Endodermal cell (in vitro differentiated cells): ENCODE measurements at regions not wholly inside any gene's neighbourhood (a gene's known extent, or its start where the extent isn't known, plus 50 kb on each side); places are given as distances from the start of the nearest gene placed in this dataset.

Experiments used
- DNase-seq: peaks from one replicate; pipeline ENCODE4 v3.0.0-alpha.2; 2017
- H3K27ac ChIP-seq: 2 replicates; pipeline ENCODE4 v1.5.1; 2013; ENCODE audit warnings: mild to moderate bottlenecking, low read depth, low read length, moderate library complexity
- H3K27me3 ChIP-seq: 2 replicates; pipeline ENCODE4 v1.6.1; 2013; ENCODE audit warnings: mild to moderate bottlenecking, low read length, moderate library complexity; ENCODE audit not compliant: insufficient read depth, control insufficient read depth, poor library complexity, severe bottlenecking
- H3K36me3 ChIP-seq: 2 replicates; pipeline ENCODE4 v1.7.0; 2013; ENCODE audit warnings: mild to moderate bottlenecking, low read length, moderate library complexity; ENCODE audit not compliant: control insufficient read depth, insufficient read depth
- H3K4me1 ChIP-seq: one replicate; pipeline ENCODE4 v1.7.0; 2013; ENCODE audit warnings: low read length; ENCODE audit not compliant: control insufficient read depth, insufficient read depth
- H3K4me3 ChIP-seq: 2 replicates; pipeline ENCODE4 v1.5.1; 2013; ENCODE audit warnings: mild to moderate bottlenecking, low read length, moderate library complexity
- H3K9ac ChIP-seq: 2 replicates; pipeline ENCODE4 v1.6.1; 2013; ENCODE audit warnings: mild to moderate bottlenecking, low read length, moderate library complexity; ENCODE audit not compliant: poor library complexity, severe bottlenecking; ENCODE audit errors: extremely low read depth
- H3K9me3 ChIP-seq: 2 replicates; pipeline ENCODE4 v1.6.1; 2013; ENCODE audit warnings: mild to moderate bottlenecking, low read length, moderate library complexity; ENCODE audit not compliant: control insufficient read depth
- H3K27ac Mint-ChIP-seq: 2 replicates; pipeline ENCODE4 v1.8.0; 2020; ENCODE audit warnings: mixed read lengths
- H3K27me3 Mint-ChIP-seq: 2 replicates; pipeline ENCODE4 v1.8.0; 2021; ENCODE audit warnings: mild to moderate bottlenecking, mixed read lengths; ENCODE audit not compliant: insufficient read depth
- H3K36me3 Mint-ChIP-seq: 2 replicates; pipeline ENCODE4 v1.8.0; 2020; ENCODE audit warnings: low read depth, mixed read lengths
- H3K4me1 Mint-ChIP-seq: 2 replicates; pipeline ENCODE4 v1.8.0; 2020; ENCODE audit warnings: mixed read lengths
- H3K4me3 Mint-ChIP-seq: 2 replicates; pipeline ENCODE4 v1.8.0; 2020; ENCODE audit warnings: mild to moderate bottlenecking, moderate library complexity, mixed read lengths
- H3K9me3 Mint-ChIP-seq: 2 replicates; pipeline ENCODE4 v1.8.0; 2020; ENCODE audit warnings: mild to moderate bottlenecking, mixed read lengths
- WGBS, 2 experiments: methylation state at CpG; one replicate each; pipeline versions ENCODE4 v1.1.5 to v1.1.7; 2013; ENCODE audit warnings: missing lambda C conversion rate in 2 of 2, mixed read lengths in 1 of 2; ENCODE audit not compliant: insufficient coverage in 1 of 2, insufficient read length in 1 of 2; 5-methylcytosine and 5-hydroxymethylcytosine counted together
- TF ChIP-seq, protein P1 (sequence below): fragments of 200-600 bp; sonication (generic); conservative IDR thresholded peaks from 2 replicates; pipeline ENCODE4 v1.5.0; 2021; ENCODE audit warnings: antibody characterized with exemption, mild to moderate bottlenecking

- 93 to 95% methylated on average over 20 to 22 of the region's 22 CpGs for WGBS, 2 experiments
- Mint-ChIP-seq H3K4me3 (no peak overlapping the region), H3K27me3 (peaks cover 1% of the 10 kb centered on the region), H3K36me3 (no peaks in the 10 kb centered on the region), H3K4me1 (peaks cover 5% of the 10 kb centered on the region), H3K27ac (no peak overlapping the region), H3K9me3 (no peaks in the 10 kb centered on the region)
- DNase-seq, result no peak
- Histone ChIP-seq H3K36me3 (no peaks in the 10 kb centered on the region), H3K9me3 (no peaks in the 10 kb centered on the region), H3K9ac (no peak overlapping the region), H3K27me3 (no peaks in the 10 kb centered on the region), H3K4me1 (no peaks in the 10 kb centered on the region), H3K27ac (no peak overlapping the region), H3K4me3 (no peak overlapping the region)
- TF ChIP-seq, protein P1, sequence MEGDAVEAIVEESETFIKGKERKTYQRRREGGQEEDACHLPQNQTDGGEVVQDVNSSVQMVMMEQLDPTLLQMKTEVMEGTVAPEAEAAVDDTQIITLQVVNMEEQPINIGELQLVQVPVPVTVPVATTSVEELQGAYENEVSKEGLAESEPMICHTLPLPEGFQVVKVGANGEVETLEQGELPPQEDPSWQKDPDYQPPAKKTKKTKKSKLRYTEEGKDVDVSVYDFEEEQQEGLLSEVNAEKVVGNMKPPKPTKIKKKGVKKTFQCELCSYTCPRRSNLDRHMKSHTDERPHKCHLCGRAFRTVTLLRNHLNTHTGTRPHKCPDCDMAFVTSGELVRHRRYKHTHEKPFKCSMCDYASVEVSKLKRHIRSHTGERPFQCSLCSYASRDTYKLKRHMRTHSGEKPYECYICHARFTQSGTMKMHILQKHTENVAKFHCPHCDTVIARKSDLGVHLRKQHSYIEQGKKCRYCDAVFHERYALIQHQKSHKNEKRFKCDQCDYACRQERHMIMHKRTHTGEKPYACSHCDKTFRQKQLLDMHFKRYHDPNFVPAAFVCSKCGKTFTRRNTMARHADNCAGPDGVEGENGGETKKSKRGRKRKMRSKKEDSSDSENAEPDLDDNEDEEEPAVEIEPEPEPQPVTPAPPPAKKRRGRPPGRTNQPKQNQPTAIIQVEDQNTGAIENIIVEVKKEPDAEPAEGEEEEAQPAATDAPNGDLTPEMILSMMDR, result no peak
These were observed 297.3 kb upstream of the LCORL start for GRCh38 chr4:18318682-18319388.

GRCh38 chr4:18314731-18315130 is 293.2 kb upstream of the LCORL start:
- Mint-ChIP-seq H3K9me3 (peaks cover 13% of the 10 kb centered on the region), H3K4me3 (no peak overlapping the region), H3K4me1 (no peaks in the 10 kb centered on the region), H3K27me3 (no peaks in the 10 kb centered on the region), H3K36me3 (no peaks in the 10 kb centered on the region), H3K27ac (no peak overlapping the region)
- Histone ChIP-seq H3K27me3 (no peaks in the 10 kb centered on the region), H3K9me3 (no peaks in the 10 kb centered on the region), H3K36me3 (no peaks in the 10 kb centered on the region), H3K27ac (no peak overlapping the region), H3K4me1 (no peaks in the 10 kb centered on the region), H3K9ac (no peak overlapping the region), H3K4me3 (no peak overlapping the region)
- WGBS, 2 experiments, result 93 to 94% methylated on average over 2 to 3 of the region's 3 CpGs
- DNase-seq, result no peak
- TF ChIP-seq, protein P1, result no peak

- WGBS, 2 experiments, result 94% methylated on average over 1 of the region's 2 CpGs; no CpG with 5 or more reads in 1 of the 2 experiments
- H3K36me3 Mint-ChIP-seq, result no peaks in the 10 kb centered on the region
- no peak for DNase-seq
These were observed 276.1 kb upstream of the LCORL start for GRCh38 chr4:18297684-18298083.

More at GRCh38 chr4:18297684-18298083, 276.1 kb upstream of the LCORL start:
- Mint-ChIP-seq H3K27ac (no peak overlapping the region), H3K4me1 (peaks cover 22% of the 10 kb centered on the region), H3K9me3 (no peaks in the 10 kb centered on the region), H3K4me3 (no peak overlapping the region), H3K27me3 (peaks cover 2% of the 10 kb centered on the region)
- no peaks in the 10 kb centered on the region for H3K9me3 ChIP-seq
- H3K4me3 ChIP-seq, result no peak overlapping the region
- TF ChIP-seq, protein P1, result no peak
- no peak overlapping the region for H3K9ac ChIP-seq
- H3K36me3 ChIP-seq, result no peaks in the 10 kb centered on the region
- H3K27me3 ChIP-seq, result no peaks in the 10 kb centered on the region
- H3K27ac ChIP-seq, result no peak overlapping the region
- peaks cover 8% of the 10 kb centered on the region for H3K4me1 ChIP-seq
